HT1080 (cell line): ENCODE measurements at regions not wholly inside any gene's neighbourhood (a gene's known extent, or its start where the extent isn't known, plus 50 kb on each side); places are given as distances from the start of the nearest gene placed in this dataset.

ENCODE experiments used
- DNase-seq: peaks from one replicate; pipeline ENCODE4 v3.0.0-alpha.2; 2015; ENCODE audit warnings: low read depth

DNA sequence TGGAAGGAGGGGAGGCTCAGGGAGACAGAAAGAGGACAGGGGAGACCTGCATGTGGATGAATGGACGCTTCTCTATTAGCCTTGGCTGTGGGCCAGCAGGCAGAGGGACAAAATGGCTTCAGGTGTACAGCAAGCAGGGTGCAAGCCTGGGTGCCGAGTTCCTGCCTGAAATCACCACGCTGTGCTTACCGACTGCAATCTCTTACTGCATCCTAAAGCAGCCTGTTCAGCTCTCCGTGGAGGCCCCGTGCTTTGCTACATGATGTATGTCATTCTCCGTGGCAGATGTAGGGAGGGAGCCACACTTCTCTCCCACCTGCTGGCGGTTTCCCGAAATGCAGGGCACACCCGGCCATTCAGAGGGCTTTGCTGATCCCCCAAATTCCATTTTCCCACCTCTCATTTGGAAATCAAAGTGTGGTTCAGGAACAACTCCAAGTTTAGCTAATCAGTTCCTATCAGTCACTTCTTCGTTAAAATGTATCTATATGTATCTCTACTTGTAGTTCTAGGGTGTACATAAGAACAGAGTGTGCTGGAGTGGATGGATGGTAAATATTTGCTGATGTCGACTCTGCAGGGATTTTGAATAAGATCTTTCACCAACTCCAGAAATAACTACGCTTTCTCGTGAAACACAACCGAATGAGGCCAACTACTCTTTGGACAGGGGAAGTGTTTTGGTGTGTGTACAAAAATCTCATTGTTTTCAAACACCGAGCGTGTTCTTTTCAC, 122.3 kb upstream of the BACE2 start:
- no peak for DNase-seq

DNA sequence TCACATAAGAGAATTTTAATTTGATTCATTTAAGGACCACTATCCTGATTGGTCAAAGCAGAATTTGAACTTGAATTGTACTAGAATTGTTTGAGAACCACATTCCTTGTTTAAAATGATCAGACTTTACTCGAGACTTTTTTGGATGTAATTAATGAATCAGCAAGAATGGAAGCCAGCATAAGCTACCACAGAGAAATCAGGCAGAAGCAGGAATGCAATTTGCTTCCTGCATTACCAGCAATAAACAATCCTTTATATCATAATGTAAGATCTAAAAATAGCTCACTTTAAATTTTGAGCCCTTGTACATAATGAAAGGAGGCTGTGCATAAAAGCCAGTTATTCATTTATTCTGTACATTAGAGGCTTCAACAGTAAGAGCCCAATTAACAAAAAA, 119.8 kb upstream of the BACE2 start:
- DNase-seq: no peak

DNA sequence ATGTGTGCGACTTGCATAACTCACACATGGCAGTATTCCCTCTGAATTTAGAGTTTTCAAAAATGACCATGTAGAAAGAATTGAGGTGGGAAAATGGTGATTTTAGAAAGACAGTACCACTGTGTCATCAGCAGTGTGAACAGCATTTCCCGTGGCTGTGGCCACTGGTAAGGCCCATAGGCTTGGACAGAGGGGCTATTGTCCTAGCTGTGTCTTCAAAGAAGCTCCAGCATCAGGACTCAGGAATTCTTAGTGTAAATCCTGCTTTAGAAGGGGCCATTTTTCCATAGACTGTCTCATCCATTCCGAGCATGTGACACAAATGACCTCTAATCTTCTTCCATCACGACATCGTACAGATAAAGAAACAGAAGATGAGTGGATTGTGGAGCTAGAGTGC, 119.3 kb upstream of the BACE2 start:
- no peak for DNase-seq

- DNase-seq: no peak
Measured at GRCh38 chr21:41052820-41053555, 115.0 kb upstream of the BACE2 start.

DNA sequence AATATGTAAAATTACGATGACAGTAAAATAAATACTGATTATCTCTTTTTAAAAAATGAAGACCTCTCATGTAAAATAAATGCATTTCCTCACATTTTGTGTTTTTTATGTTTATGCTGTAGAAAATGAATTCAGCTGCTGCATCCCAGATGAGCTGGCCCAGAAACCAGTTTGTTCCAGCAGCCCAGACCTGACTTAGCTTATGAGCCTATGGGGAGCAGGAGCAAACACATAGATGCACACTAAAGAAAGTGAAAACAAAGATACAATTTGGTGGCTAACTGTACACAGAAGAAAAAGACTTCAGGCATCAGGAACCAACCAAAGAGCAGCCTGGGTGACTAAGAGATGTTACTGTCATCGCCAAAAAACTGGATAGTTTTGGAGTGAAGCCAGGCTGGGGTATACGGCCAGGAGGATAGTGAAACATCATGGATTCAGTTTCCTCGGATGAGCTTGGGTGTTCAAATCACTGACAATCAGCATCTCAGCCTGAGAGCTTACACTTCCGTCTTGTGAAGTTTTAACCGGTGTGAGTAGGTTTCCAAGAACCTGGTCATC, 113.9 kb upstream of the BACE2 start:
- DNase-seq: no peak

GRCh38 chr21:41055266-41055665, 112.7 kb upstream of the BACE2 start:
- DNase-seq: no peak

DNA sequence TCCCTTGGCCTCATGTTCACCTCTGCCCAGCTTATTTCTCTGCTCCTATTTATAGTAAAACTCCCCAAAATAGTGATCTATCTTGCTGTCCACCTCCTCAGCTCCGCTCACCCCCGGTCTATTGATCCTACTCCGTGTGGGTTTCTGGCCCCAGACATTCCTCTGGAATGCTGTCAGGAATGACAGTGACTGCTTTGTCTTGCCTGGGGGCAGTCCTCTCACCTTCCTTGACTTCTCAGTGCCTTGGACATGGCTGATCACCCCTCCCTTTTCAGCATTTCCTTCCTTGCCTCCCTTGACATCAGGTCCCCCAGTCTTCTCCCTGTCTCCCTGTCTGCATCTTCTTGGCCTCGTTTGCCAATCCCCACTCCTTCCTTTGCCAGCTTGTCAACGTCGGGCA, 108.1 kb upstream of the BACE2 start:
- no peak for DNase-seq

GRCh38 chr21:41061701-41062100, 106.3 kb upstream of the BACE2 start:
- no peak for DNase-seq

DNA sequence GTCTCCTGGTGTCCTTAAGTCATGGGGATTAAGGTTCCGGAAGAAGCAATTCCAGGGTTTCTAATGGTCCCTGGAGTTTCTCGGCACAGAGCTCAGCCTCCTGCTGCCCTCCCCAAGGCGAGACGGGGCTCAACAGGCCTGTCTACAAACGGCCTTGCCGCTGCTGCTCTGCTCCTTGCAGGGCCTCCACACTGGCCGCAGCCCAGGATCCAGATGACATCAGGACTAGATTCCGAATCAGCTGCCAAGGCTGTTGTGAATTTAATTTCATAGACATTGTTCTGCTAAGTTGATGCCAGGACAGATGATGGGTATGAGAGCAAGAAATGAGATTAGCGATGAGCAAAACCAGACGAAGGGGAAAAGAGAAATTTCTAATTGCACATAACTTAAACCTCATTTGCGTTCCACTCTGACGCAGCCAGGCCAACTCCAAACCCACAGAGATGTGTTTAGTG, 103.6 kb upstream of the BACE2 start:
- no peak for DNase-seq

GRCh38 chr21:41064951-41065350, 103.0 kb upstream of the BACE2 start:
- no peak for DNase-seq

DNA sequence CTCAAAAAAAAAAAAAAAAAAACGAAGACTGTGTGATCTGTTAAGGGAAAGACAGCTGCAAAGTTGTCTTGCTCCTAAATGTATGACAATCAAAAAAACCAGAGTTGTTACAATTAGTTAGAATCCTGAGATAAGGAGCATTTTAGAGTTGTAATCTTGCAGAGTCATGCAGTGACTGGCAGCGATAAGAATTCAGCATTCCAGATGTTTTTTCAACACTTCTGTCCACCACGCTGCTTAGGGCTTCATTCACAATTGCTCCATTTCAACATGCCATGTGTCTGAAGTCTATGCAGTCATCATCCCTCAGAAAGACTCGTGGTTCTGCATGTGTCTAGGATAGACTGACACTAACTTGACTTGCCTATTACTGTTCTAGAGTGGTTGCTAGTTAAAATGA, 102.4 kb upstream of the BACE2 start:
- no peak for DNase-seq

GRCh38 chr21:41066086-41066938, 101.6 kb upstream of the BACE2 start:
- no peak for DNase-seq

DNA sequence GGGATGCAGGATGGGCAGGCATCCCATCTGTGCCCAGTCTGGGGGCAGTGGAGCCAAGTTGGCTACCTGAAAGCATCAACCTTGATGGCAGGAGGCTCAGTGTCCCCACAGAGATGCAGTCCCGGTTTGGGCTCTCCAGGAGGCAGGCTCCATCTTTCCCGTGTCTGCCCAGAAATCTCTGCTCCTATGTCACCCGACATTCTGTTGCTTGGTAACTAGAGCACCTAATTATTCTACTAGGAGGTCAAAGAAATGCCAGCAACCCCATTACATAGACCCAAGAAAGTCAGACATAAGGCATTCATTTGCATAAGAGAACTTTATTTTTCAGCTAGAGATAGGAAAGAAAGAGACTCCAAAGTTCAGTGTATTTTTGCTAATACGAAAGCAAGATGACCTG, 100.3 kb upstream of the BACE2 start:
- no peak for DNase-seq

GRCh38 chr21:41068496-41068895, 99.5 kb upstream of the BACE2 start:
- DNase-seq: no peak

DNA sequence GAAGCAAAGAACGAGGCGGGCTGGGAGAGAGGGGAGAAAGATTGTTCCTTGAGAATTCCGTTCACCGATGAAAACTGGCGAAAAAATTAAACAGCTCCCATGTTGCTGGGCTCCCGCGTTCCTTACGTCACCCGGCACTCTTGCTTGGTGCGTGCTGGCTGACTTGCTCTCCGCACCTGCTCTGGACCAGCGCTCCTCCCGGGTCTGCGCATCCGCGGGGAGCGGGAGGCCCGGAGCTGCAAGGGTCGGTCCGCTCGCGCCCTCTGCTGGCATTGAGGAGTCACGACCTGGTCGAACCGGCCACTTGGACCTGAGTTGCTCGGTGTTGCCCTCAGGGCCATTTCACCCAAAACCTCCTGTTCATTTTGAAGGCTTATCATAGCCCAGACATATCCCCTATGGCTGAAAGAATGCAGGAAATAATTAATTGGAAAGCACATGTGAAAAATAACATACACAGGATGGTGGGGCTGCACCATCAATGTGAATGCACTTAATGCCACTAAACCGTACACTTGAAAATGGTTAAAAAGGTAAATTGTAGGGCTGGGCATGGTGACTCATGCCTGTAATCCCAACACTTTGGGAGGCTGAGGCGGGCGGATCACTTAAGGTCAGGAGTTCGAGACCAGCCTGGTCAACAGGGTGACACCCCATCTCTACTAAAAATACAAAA, 98.9 kb upstream of the BACE2 start:
- peak; percentile 45 for DNase-seq

- no peak for DNase-seq
Measured at GRCh38 chr21:41070284-41070683, 97.7 kb upstream of the BACE2 start.

- no peak for DNase-seq
Measured at GRCh38 chr21:41071258-41072171, 96.4 kb upstream of the BACE2 start.

DNA sequence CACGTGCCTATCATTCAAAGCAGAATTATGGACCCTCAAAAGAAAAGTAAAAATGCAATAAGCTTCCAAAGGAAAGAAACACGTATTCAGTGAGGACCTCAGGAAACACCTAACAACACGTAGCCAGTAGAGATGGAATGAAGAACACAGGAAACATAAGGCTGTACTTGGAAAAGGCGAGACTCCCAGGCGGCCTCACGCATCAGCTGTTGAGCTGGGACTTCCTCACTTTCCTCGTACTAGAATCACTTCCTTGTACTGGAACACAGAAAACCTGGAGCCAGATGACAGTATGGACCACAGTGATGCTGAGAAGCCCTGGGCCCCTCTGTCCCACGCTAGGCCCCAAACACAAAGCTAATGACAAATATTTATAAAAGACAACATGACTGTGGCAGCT, 94.4 kb upstream of the BACE2 start:
- DNase-seq: no peak

- DNase-seq: no peak
Measured at GRCh38 chr21:41074396-41075184, 93.4 kb upstream of the BACE2 start.
